Activated CD4-positive, alpha-beta T cell treated with anti-CD3 and anti-CD28 coated beads for 1 hour (primary cell): ENCODE measurements at regions not wholly inside any gene's neighbourhood (a gene's known extent, or its start where the extent isn't known, plus 50 kb on each side); places are given as distances from the start of the nearest gene placed in this dataset.
"Not testable (repeated sequence)": the region's sequence is repeated elsewhere in the genome, so short reads cannot be mapped to it uniquely, and the experiment has no call there.

ENCODE experiments used
- DNase-seq: peaks from one replicate; pipeline ENCODE4 v3.0.0-alpha.2; 2020

DNA sequence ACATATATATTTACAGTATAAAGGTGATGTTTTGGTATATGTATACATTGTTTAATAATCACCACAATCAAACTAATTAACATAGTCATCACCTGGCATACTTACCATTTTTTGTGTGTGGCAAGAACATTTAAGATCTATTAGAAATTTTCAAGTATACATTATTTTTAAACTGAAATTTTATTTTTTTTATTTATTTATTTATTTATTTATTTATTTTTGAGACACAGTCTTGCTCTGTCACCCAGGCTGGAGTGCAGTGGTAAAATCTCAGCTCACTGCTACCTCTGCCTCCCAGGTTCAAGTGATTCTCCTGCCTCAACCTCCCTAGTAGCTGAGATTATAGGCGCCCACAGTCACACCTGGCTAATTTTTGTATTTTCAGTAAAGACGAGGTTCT lies 210.5 kb downstream of the ICOS start:
- DNase-seq, result not testable (repeated sequence)

DNA sequence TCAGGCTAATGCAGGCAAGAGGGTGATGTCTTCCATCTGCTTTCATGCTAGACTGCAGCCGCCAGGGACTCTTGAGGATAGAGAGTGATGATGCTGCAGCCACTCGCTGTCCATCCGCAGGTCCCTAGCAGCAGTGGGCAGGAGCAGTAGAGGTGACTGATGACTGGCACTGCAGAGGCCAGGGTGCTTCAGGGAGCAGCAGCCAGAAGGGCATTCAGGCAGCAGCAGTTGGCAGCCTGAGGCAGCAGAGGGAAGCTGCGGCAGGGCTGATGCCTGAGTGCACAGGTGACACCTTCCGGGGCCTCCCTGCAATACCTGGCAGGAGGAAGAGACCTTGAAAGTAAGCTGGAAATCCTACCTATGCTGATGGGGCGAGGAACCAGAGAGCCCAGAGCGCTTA lies 214.2 kb downstream of the ICOS start:
- no peak for DNase-seq

DNA sequence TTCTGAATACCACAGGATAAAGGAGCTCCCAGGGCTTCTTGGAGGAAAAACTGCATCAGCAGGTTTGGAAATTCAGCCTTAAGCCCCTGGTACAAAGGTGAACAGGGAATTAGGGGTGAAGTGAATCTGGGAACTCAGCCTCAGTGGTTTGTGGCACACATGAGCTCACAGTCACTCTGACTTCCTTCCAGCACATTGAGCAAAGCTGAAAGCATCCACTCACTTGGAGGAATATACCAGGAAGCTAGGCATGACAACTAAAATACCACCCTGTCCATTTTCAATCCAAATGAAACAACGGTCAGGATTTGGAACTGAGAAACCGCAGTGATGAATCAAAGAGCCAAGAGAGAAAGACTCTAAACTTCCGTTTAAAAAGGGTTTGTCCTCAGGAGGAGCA lies 216.1 kb downstream of the ICOS start:
- DNase-seq, result no peak

DNA sequence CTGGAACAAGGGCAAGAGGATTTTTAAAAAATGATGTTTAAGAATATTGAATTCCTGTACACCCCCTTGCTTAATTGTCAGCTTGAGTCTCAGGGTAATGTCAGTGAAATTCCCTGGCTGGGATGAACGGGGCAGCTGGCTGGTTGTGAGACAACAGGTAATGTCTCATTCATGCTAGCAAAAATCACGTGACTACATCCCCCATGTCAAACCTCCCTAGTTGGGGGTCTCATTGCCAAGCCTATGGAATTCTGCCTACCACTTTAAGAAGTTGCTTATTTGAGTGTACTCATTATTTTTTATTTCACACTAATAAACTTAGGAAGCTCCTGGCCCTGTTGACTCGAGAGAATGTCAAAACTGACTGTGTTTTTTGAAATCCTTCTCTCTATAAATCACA lies 218.3 kb downstream of the ICOS start:
- DNase-seq, result no peak

DNA sequence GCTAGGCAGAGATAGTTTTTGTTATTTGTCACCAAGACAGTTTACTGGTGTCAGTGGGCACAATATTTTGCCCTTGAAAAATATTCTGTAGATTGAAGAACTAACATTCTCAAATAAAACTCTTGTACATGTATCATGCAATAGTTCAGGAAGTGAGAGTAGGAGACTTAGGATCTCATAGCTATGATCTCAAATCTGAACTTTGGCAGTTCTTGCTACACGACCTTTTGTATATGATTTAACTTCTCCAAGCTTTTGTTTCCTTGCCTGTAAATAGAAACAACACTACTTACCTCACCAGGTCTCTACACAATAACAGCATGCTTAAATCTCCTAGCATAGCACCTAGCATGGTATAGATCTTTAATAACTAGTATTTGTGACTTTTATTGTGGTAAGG lies 219.9 kb downstream of the ICOS start:
- DNase-seq, result no peak

DNA sequence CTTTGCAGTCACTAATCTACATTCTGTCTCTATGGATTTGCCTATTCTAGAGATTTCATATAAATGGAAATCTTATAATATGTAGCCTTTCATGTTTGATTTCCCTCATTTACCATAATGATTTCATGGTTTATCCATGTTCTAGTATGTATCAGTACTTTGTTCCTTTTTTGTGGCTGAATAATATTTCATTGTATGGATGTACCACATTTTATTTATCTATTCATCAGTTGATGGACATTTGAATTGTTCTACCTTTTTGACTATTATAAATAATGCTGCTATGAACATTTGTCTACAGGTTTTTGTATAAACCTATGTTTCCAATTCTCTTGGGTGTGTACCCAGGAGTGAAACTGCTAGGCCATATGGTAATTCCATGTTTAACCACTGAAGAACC lies 221.1 kb downstream of the ICOS start:
- DNase-seq, result no peak

DNA sequence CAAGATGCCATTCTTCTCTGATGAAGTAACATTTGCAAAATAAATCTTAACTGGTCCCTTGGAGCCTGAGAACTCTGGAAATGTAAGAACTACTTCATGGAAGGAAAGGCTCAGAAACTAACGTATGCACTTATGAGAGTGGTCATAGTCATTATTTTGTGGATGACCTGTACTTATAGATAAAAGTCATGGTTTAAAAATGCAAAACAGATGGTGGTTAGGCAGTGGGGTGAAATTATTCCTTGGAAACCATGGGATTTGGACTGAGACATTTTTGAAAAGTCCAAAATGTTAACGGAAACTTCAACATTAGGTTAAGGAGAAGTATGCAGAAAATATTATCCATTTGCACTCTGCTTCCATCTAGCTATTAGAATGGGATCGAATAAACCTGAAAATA lies 223.0 kb downstream of the ICOS start:
- no peak for DNase-seq

DNA sequence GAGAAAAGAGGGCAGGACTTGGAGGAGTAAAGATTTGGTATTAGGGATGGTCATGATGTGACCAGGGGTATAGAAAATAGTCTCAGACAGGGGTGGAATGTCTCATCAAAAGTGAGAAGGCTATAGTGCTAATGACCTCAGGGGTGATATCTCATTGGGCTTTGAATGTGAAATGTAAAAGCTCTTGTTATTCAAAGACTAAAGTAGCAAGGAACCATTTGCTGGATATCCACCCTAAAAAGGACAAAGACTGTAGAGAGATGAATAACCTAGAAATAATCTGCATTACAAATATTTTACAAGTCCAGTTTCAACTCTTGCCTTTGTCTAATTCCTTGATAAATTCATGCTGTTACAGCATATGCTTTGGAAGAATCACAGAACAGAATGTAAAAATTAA lies 224.4 kb downstream of the ICOS start:
- DNase-seq, result no peak

DNA sequence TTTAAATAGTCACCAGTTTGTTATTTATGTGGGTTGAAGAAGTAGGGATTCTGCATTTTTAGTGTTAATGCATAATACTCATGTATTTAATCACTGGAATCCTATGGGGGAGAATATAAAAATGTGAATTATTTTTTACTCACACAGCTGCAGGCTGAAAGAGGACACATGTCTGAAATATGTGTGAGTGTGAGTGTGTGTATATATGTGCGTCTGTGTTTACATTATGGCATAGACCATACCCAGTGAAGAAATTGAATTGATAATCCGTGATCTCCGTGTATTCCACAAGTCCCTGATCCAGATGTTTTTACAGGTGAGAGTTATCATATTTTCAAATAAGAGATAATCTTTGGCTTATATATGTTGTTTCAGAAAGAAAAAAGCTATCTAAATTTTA lies 225.3 kb downstream of the ICOS start:
- no peak for DNase-seq

DNA sequence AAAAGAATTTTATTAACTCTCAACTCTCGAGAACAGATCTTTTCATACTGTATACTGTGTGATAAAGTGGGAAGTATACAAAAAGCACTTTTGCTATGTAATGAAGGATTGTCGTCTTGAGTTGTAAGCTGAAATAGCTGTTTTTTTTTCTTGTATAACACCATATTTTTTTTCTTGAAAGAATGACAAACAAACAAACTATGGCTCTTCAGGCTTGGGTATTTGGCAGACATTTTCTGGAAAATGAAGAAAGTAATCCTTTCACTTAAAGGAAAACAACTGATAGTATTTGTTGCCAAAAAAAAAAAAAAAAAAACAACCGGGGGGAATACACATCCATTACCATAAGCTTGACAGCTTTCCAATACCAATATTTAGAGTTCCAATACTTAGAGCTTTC lies 230.4 kb downstream of the ICOS start:
- DNase-seq, result no peak

DNA sequence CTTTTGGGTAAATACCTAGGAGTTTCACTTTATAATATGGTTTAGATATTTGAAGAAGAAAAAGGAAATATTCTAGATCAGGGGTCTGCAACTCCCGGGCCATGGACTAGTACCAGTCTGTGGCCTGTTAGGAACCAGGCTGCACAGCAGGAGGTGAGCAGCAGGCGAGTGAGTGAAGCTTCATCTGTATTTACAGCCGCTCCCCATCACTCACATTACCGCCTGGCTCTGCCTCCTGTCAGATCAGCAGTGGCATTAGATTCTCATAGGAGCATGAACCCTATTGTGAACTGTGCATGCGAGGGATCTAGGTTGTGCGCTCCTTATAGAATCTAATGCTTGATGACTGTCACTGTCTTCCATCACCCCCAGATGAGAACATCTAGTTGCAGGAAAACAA lies 231.1 kb downstream of the ICOS start:
- DNase-seq, result not testable (repeated sequence)

DNA sequence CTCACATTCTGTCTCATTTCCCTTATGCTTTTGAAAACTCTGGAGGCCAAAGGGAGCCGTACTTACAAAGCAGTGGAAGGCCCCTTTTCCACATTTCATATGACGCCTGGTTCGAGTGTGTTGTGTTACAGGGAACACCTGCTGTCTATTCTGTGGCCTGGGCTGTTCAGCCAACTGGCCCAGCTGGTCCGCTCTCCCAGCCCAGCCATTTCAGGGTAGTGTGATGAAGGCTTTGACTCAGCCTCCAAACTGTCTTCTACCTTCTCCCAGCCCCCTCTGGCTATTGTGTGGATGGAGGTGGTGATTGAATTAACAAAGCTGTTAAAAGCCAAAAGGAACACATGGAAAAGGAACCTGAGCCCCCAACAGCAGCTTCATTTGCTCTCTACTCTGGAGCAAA lies 233.8 kb downstream of the ICOS start:
- DNase-seq, result no peak

DNA sequence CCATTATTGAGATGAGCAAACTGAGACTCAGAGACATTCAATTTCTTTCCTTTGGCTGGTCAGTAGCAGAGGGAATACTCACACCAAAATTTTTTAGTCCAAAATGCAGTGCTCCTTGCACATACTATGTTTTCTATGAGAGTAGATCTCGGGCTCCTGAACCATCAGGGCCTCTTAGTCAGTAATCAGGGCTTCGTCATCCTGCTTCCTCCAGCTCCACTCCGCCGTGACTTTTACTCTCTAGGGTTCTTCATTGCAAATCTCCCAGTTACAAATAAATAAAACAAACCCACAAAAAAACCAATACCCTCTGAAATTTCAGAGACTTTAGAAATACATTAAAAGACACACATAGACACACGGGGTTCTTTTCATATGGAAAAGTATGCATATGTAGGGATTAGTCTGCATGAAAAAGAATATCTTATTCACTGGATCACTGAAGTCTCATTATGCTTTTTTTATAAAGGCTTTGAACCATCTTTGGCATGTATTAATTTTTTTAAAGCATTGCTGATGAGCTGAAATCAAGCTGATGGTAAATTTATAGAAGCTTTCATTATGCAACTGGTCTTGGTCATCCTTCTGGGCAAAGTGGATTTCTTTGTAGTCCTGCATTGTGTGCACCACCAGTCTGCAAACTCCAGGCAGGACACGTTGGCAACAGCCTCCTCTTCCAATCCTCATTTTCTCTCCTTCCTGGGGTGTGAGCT lies 235.0 kb downstream of the ICOS start:
- no peak for DNase-seq

DNA sequence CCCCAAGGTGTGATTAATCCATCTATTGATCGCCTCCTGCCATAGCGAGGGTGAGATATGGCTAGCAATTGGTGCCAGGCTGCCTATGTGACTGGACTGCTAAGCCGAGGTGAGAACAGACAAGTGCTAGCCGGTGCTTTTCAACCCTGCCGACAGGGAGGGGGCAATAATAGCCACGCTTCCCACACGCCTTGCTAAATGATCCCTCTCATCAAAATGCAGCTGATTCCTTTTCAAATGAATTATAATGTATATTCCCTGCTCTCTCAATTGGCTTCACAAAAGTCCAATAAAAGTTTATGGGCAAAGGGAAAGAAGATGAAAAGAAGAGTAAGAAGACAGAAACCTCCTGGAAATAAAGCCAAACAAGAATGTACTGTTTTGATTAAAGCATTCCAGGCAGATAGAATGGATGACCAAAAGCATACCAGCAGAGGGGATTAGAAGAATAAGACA lies 235.6 kb downstream of the ICOS start:
- DNase-seq, result no peak

DNA sequence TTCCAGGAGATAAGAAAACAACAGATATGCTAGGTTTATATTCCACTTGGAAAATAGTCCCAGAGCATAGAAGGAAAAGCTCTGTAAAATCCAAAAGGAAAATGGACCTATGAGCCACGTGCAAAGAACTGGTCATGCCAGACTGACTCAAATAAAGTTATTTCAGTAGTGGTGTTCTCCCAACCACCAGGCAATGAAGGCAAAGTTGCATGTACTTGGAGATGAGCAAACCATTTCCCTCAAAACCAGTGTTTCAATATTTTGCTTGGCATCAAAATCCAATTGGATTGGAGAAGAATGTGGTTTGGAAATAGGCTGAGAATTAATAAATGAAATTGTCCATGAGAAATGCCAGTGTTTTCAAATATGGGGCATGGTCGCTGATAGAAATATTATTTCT lies 237.5 kb downstream of the ICOS start:
- no peak for DNase-seq

DNA sequence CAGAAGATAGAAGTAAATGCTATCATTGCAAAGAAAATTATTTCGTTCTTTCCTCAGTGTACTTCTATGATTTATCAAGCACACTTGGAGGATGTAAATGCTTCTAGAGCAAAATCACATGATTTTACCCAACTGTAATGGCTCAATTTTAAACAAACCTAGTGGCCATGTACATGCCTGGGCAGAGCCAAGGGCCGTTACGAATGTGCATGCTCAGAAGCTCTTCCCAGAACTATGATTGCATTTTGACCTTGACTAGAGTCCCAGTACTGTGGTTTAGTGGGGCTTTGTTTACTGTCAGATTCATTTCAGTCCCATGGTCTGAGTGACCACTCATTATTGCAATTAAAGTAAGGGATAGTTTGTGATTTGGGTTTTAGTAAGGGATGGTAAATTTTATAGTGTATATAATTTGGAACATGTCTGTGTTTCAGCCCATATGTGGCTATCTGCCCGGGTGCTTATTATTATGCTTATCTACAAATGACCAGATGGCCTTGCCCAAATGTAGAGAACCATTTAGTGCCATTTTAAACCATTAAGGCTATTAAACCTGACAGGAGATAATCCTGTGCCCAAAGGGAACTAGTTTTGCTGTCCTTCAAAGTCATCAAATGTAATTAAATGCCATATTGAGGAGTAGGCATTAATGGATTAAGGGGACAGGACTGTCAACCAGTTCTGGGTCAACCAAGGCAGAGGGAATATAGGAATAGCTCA lies 239.1 kb downstream of the ICOS start:
- DNase-seq, result no peak

DNA sequence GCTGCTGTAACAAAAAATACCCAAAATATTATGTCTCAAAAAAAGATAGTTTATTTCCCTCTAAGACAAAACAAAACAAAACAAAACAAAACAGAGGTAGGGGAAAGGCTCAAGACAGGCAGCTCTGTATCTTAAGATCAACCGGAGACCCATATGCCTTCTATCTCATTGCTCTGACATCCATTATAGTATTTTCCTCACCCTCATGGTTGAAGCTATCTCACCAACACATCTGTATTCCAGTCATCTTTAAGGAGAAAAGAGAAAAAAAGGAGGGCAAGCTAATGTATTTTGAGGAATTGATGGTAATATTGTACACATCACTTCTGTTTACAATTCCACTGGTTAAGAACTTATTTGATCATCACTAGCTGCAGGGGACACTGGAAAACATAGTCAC lies 239.7 kb downstream of the ICOS start:
- DNase-seq, result no peak

DNA sequence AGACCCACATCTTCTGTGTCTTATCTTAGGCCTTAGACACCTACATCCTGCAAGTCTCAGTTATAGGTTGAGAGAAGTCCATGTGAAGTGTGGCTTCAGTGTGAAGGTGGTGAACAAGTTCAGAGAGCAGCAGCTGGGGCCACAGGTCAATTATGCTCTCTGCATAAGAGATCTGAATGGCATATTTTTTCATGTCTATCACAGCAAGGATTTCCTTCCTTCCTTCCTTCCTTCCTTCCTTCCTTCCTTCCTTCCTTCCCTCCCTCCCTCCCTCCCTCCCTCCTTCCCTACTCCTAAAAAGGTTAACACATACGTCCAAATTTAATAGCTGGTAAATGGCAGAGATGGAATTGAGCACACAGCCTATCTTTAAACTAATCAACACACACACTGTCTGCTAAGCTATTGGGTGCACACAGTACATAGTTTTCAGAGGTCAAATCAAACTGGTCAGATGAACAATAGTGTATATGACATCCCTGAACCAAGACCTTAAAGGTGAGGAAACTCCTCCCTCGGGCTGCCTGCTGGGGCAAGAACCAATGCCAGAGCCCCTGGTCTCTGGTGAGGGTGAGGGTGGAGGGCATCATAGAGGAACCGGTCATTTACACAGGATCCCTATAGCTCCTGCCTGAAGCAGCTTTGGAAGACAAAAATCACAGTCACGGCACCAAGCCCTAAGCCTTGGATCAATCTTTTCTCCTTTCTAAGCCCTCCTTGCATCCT lies 240.9 kb downstream of the ICOS start:
- DNase-seq, result no peak

DNA sequence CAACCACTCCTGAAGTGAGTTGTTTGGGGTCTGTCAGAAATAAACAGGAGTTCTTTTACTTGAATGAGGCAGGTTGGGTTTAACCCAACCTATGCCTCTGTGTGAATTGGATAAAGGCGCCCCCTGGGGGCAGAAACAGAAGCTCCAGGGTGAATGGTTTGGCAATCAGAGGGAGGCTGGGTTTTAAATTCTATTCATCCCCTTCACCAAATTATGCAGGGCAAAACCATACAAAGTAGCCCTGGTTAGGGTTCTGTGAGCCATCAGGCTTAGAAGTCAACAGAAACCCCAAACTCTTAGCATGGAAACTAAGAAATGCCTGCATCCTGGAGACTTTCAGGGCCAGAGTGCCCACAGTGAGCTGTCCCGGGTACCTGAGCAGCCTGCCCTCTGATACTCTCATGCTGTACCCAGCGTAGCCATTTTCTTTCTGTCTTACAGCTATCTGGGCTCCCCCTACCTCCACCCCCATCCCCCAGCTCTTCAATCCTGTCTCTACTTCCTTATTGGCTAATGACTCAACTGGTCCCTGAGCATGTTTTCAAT lies 241.5 kb downstream of the ICOS start:
- peak; percentile 48 for DNase-seq

DNA sequence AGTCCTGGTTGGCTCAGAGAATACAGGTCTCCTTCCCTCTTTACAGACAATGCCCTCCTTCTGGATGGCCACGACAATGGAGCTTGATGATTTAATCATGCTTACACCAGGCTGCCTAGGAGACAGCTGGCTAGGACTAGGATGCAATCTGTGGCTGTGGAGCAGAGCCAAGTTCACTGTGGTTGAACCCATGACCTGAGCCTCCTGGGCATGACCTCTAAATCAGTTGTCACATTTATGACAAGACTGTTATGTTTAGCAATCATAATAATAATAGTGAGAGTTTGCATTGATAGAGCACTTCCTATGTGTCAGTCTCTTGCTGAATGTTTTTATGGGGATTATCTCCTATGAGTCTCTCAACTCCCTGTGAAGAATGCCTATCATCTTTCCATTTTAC lies 244.1 kb downstream of the ICOS start:
- no peak for DNase-seq

DNA sequence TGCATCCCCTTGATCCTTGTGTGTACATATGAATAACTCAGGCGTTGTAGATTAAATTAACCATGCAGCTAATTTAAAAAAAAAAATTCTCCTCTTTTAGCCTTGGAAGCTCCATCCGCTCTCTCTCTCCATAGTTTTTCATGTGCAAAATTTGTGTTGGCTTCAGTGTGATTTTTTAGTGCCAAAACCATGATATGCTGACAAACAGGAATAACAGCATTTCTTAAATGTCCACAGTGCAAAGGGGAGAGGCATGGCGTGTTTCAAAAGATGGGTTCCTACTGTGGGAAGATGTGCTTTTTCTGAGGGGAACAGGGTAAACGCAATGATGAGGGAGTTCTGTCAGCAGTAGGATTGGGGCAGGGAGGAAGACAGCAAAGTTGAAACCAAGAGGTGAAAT lies 247.0 kb downstream of the ICOS start:
- no peak for DNase-seq

DNA sequence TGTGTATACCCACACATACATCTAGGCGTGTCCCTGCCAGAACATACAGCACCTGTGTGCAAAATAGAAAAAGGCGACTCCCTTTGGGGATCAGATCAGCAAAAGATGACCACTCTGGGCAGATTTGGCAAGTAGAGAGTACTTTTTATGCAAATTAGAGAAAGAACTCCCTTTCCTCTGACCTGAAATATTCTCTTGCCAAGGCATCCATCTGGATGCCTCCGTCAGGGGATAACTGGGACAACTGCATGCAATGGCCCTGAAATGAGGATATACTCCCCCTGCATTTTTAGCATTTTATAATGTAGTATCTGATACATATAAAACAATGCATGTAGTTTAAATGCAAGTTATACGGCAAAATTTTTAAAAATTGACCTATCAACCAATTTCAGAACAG lies 247.7 kb downstream of the ICOS start:
- no peak for DNase-seq

DNA sequence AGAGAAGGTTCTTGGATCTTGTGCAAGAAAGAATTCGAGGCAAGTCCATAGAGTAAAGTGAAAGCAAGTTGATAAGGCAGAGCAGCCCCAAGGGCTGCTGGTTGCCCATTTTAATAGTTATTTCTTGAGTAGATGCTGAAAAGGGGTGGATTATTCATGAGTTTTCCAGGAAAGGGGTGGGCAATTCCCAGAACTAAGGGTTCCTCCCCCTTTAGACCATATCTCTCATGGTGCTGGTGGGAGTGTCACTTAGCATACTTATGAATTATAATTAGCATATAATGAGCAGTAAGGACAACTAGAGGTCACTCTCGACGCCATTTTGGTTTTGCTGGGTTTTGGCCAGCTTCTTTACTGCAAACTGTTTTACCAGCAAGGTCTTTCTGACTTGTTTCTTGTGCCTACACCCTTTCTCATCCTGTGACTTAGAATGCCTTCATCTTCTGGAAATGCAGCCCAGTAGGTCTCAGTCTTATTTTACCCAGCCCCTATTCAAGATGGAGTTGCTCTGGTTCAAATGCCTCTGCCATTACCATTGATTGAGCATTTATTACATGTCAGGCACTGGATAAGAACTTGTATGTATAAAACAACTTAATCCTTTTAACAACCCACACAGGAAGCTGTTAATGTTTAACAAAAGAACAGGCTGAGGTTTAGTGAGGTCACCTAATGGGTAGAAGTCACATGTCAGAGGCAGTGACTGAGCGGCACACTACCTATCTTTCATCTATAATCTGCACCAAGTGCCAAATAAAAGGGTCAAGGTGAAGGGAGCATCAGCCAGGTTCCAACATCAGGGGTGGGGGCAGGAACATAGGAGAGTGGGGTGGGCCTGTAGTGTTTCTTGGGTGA lies 250.9 kb downstream of the ICOS start:
- no peak for DNase-seq
